BLaER1 (cell line): ENCODE measurements at regions not wholly inside any gene's neighbourhood (a gene's known extent, or its start where the extent isn't known, plus 50 kb on each side); places are given as distances from the start of the nearest gene placed in this dataset.

ENCODE experiments used
- H3K27ac ChIP-seq: shearing (Covaris generic); formaldehyde crosslinking; 2 replicates; pipeline ENCODE4 v1.8.1; 2022
- H3K27me3 ChIP-seq: shearing (Covaris generic); formaldehyde crosslinking; 2 replicates; pipeline ENCODE4 v1.8.1; 2022
- H3K36me3 ChIP-seq: shearing (Covaris generic); formaldehyde crosslinking; 2 replicates; pipeline ENCODE4 v1.8.1; 2022
- H3K4me1 ChIP-seq: shearing (Covaris generic); formaldehyde crosslinking; 2 replicates; pipeline ENCODE4 v1.8.1; 2022
- H3K4me2 ChIP-seq: shearing (Covaris generic); formaldehyde crosslinking; 2 replicates; pipeline ENCODE4 v1.8.1; 2022
- H3K4me3 ChIP-seq: shearing (Covaris generic); formaldehyde crosslinking; 2 replicates; pipeline ENCODE4 v1.8.1; 2022
- H3K9ac ChIP-seq: shearing (Covaris generic); formaldehyde crosslinking; 2 replicates; pipeline ENCODE4 v1.8.1; 2022
- H3K9me3 ChIP-seq: shearing (Covaris generic); formaldehyde crosslinking; 2 replicates; pipeline ENCODE4 v1.8.1; 2022
- H4K20me1 ChIP-seq: shearing (Covaris generic); formaldehyde crosslinking; 2 replicates; pipeline ENCODE4 v1.8.1; 2022
- Cebpa-rat ChIP-seq: shearing (Covaris generic); IDR thresholded peaks from 2 replicates; pipeline ENCODE4 v1.8.1; 2022

- TF ChIP-seq Cebpa-rat, result no peak
- Histone ChIP-seq H3K9me3 (no peaks in the 10 kb centered on the region; the same call in 1 of the 2 replicates), H3K4me3 (no peak overlapping the region), H3K27ac (no peak overlapping the region), H4K20me1 (no peaks in the 10 kb centered on the region), H3K4me2 (no peak overlapping the region), H3K27me3 (no peaks in the 10 kb centered on the region), H3K36me3 (no peaks in the 10 kb centered on the region), H3K9ac (no peak overlapping the region), H3K4me1 (peaks cover 4% of the 10 kb centered on the region)
Measured at GRCh38 chr3:18735005-18735404, 309.9 kb upstream of the SATB1 start.

- H3K4me2 ChIP-seq, result no peak overlapping the region
- TF ChIP-seq Cebpa-rat, result no peak
Measured at GRCh38 chr3:18734309-18734708, 309.2 kb upstream of the SATB1 start.

DNA sequence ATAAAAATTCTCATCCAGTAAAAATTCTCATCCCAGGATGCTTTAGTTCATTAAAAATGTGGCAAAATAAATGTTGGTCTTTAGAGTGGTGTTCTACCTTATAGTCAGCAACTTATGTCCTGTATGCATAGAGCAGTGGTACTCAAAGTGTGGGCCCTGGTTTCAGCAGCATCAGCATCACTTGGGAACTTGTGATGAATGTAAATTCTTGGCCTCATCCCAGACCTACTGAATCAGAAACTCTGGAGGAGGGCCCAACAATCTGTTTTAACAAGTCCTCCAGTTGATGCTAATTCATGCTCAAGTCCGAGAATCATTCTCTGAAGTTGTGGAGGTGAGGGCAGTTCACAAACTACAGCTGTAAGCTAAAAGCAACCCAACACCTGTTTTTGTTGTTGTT is 307.3 kb upstream of the SATB1 start:
- no peak overlapping the region for H3K27ac ChIP-seq
- H3K36me3 ChIP-seq, result no peaks in the 10 kb centered on the region
- TF ChIP-seq Cebpa-rat, result no peak
- H3K4me1 ChIP-seq, result no peaks in the 10 kb centered on the region
- H3K4me2 ChIP-seq, result no peak overlapping the region
- H3K4me3 ChIP-seq, result no peak overlapping the region
- no peaks in the 10 kb centered on the region for H3K27me3 ChIP-seq
- H4K20me1 ChIP-seq, result no peaks in the 10 kb centered on the region
- H3K9me3 ChIP-seq, result no peaks in the 10 kb centered on the region
- H3K9ac ChIP-seq, result no peak overlapping the region

More at GRCh38 chr3:18734309-18734708, 309.2 kb upstream of the SATB1 start:
- Histone ChIP-seq H3K4me3 (no peak overlapping the region), H3K27me3 (no peaks in the 10 kb centered on the region), H4K20me1 (no peaks in the 10 kb centered on the region), H3K9me3 (no peaks in the 10 kb centered on the region; the same call in 1 of the 2 replicates), H3K4me1 (no peaks in the 10 kb centered on the region), H3K9ac (no peak overlapping the region), H3K36me3 (no peaks in the 10 kb centered on the region), H3K27ac (no peak overlapping the region)

DNA sequence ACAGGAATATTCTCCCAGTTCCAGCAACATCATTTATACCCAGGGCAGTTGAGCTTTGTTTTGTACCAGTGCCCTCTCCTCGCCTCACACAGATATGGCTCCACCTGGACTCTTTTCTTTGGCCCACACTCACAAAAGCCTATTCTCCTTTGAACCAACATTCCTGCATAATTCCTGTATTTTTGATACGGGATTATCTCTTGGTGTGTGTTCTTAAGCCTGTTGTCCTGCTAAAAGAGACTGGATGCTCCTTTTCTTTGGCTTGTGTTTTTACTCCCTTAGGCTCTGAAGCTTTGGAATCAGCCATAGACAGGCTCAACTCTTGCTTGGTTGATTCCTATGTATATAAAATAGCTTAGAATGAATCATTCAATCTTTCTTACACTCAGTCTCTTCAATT is 305.4 kb upstream of the SATB1 start:
- Histone ChIP-seq H3K9me3 (no peaks in the 10 kb centered on the region), H3K27ac (no peak overlapping the region), H3K9ac (no peak overlapping the region), H4K20me1 (no peaks in the 10 kb centered on the region), H3K27me3 (no peaks in the 10 kb centered on the region), H3K36me3 (no peaks in the 10 kb centered on the region), H3K4me2 (no peak overlapping the region), H3K4me3 (no peak overlapping the region), H3K4me1 (peaks cover 12% of the 10 kb centered on the region)
- no peak for TF ChIP-seq Cebpa-rat

GRCh38 chr3:18729671-18730070 is 304.5 kb upstream of the SATB1 start:
- H3K27ac ChIP-seq, result no peak overlapping the region

DNA sequence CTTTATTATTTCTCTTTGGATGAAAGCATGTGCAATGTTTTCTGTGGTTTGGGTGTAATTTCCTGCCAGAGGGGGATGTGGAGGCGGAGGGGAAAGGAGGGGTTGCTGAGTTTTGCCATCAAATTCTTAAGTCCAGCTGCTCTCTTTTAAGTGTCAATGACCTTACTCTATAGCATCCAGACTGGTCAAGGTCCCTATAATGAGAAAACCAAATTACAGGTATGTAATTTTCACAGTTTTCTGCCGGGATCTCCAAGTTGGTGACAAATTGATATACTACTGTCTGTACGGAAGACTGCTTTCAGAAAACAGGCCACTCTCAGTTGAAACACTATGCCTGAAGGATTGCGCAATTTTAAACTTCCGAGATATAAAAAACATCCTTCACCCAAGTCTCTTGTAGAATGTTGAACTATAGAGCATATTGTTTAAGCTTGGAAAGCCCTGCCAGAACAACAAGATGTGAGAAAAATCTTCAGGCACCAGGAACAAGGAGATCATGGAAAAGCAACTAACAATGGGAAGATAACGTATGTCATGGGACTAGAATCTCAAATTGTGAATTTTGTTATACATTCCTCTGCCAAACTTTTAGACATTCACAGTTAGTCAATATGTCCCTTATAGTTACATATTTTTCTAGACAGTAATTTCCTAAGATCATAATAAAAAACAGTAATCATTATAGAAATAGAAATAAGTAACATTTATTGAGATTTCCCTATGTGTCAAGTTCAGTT is 300.7 kb upstream of the SATB1 start:
- H3K9me3 ChIP-seq, result no peaks in the 10 kb centered on the region
- 0 out of 2 replicates have a peak overlapping the region, but pooled peaks have one; percentile 3 for H3K27ac ChIP-seq
- H3K27me3 ChIP-seq, result no peaks in the 10 kb centered on the region
- peak overlapping the region; percentile 59 for H3K4me2 ChIP-seq
- H3K36me3 ChIP-seq, result no peaks in the 10 kb centered on the region
- TF ChIP-seq Cebpa-rat, result peak; percentile 100
- peaks cover 24% of the 10 kb centered on the region for H3K4me1 ChIP-seq
- H3K9ac ChIP-seq, result no peak overlapping the region
- H4K20me1 ChIP-seq, result no peaks in the 10 kb centered on the region
- no peak overlapping the region for H3K4me3 ChIP-seq

More at GRCh38 chr3:18729671-18730070, 304.5 kb upstream of the SATB1 start:
- Histone ChIP-seq H3K4me3 (no peak overlapping the region), H4K20me1 (no peaks in the 10 kb centered on the region), H3K9ac (no peak overlapping the region), H3K9me3 (no peaks in the 10 kb centered on the region), H3K4me2 (no peak overlapping the region), H3K36me3 (no peaks in the 10 kb centered on the region), H3K4me1 (peaks cover 20% of the 10 kb centered on the region), H3K27me3 (no peaks in the 10 kb centered on the region)
- no peak for TF ChIP-seq Cebpa-rat

- Histone ChIP-seq H3K9me3 (no peaks in the 10 kb centered on the region), H3K27ac (no peak overlapping the region), H3K4me2 (peak overlapping the region; percentile 59)
Measured at GRCh38 chr3:18724456-18724855, 299.3 kb upstream of the SATB1 start.

GRCh38 chr3:18723206-18723810 is 298.2 kb upstream of the SATB1 start:
- Histone ChIP-seq H3K4me2 (no peak overlapping the region), H3K4me3 (no peak overlapping the region), H3K36me3 (no peaks in the 10 kb centered on the region), H3K9me3 (no peaks in the 10 kb centered on the region), H3K4me1 (peaks cover 24% of the 10 kb centered on the region), H3K9ac (no peak overlapping the region), H3K27ac (no peak overlapping the region), H4K20me1 (no peaks in the 10 kb centered on the region), H3K27me3 (no peaks in the 10 kb centered on the region)
- no peak for TF ChIP-seq Cebpa-rat

More at GRCh38 chr3:18724456-18724855, 299.3 kb upstream of the SATB1 start:
- Histone ChIP-seq H3K36me3 (no peaks in the 10 kb centered on the region), H3K27me3 (no peaks in the 10 kb centered on the region), H3K4me3 (no peak overlapping the region), H3K9ac (no peak overlapping the region), H3K4me1 (peaks cover 24% of the 10 kb centered on the region), H4K20me1 (no peaks in the 10 kb centered on the region)
- no peak for TF ChIP-seq Cebpa-rat

- Histone ChIP-seq H3K9ac (no peak overlapping the region), H3K4me2 (no peak overlapping the region), H3K4me1 (peaks cover 23% of the 10 kb centered on the region), H3K36me3 (no peaks in the 10 kb centered on the region), H3K4me3 (no peak overlapping the region), H3K27ac (no peak overlapping the region), H4K20me1 (no peaks in the 10 kb centered on the region), H3K9me3 (no peaks in the 10 kb centered on the region), H3K27me3 (no peaks in the 10 kb centered on the region)
- TF ChIP-seq Cebpa-rat, result no peak
Measured at GRCh38 chr3:18720543-18720942, 295.4 kb upstream of the SATB1 start.

DNA sequence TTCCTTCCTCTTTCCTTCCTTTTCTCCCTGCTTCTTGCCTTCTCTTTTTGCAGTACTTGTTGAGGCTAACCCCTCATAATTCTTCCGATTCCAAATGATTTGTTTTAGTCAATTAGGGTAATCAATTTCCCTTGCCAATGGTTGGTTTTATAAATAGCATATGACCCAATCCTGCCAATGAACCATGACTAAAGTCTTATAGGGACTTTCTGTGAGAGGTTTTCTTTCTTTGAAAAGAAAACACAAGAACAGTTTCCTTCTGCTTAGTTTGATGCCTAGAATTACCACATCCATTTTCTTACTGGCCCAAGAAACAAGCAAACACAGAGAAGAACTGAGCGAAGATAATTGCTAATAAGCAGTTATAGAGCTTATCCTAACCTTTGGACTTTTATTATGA is 292.5 kb upstream of the SATB1 start:
- Histone ChIP-seq H3K9me3 (no peaks in the 10 kb centered on the region), H3K9ac (no peak overlapping the region), H4K20me1 (no peaks in the 10 kb centered on the region), H3K36me3 (no peaks in the 10 kb centered on the region), H3K4me1 (peaks cover 10% of the 10 kb centered on the region), H3K4me2 (peak overlapping the region; percentile 33), H3K4me3 (no peak overlapping the region), H3K27me3 (no peaks in the 10 kb centered on the region), H3K27ac (no peak overlapping the region)
- no peak for TF ChIP-seq Cebpa-rat
